Activated T-cell treated with anti-CD3 and anti-CD28 coated beads, Interleukin-2, amount 50 U/mL, for 4 hours (primary cell): ENCODE measurements at regions not wholly inside any gene's neighbourhood (a gene's known extent, or its start where the extent isn't known, plus 50 kb on each side); places are given as distances from the start of the nearest gene placed in this dataset.

Experiments used
- ATAC-seq, 2 donors: fragments of 200-7000 bp; cut with Tn5 transposase; one replicate each; pipeline ENCODE4 v1.10.0; 2021
- DNase-seq: peaks from one replicate; pipeline ENCODE4 v3.0.0-alpha.2; 2020
- H3K27me3 Mint-ChIP-seq: one replicate; pipeline ENCODE4 v1.8.0; 2021; ENCODE audit warnings: low read depth, mixed read lengths
- H3K36me3 Mint-ChIP-seq: one replicate; pipeline ENCODE4 v1.8.0; 2022; ENCODE audit warnings: mixed read lengths; ENCODE audit not compliant: insufficient read depth
- H3K4me1 Mint-ChIP-seq: one replicate; pipeline ENCODE4 v1.8.0; 2021; ENCODE audit warnings: low read depth, mixed read lengths
- H3K4me3 Mint-ChIP-seq: one replicate; pipeline ENCODE4 v1.8.0; 2021; ENCODE audit warnings: mild to moderate bottlenecking, moderate library complexity, mixed read lengths
- H3K9me3 Mint-ChIP-seq: one replicate; pipeline ENCODE4 v1.8.0; 2021; ENCODE audit warnings: mixed read lengths

GRCh38 chr9:109609060-109609459, 111.0 kb upstream of the PTPN3 start:
- no peak for ATAC-seq
- H3K4me1 Mint-ChIP-seq: no peaks in the 10 kb centered on the region
- no peaks in the 10 kb centered on the region for H3K36me3 Mint-ChIP-seq
- DNase-seq: no peak
- no peaks in the 10 kb centered on the region for H3K27me3 Mint-ChIP-seq
- H3K9me3 Mint-ChIP-seq: no peaks in the 10 kb centered on the region
- no peak overlapping the region for H3K4me3 Mint-ChIP-seq

DNA sequence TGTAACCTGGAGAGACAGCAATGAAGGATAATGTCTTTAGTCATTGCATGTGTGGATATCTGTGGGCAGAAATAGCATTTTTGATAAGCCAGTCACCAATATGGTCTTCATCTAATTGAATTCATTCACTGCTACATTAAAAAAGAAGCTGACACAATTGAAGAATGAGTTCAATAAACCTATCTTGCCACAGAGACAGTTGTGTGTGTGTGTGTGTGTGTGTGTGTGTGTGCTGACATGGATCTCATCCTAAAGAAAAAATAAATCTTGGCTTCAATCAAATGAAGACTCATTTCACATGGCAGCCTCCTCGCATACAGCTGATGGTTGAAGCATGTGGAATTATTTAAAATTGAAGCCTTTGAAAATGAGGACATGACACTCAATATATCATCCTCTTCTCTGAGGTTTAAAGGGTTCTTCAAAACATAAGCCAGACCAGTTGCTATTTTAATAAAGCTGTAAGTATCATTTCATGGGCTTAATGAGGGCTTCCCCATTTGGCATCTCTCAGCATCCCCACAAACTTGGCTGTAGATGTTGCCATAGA, 118.5 kb upstream of the PTPN3 start:
- Mint-ChIP-seq H3K27me3 (peaks cover 11% of the 10 kb centered on the region), H3K4me1 (no peaks in the 10 kb centered on the region), H3K36me3 (no peaks in the 10 kb centered on the region), H3K4me3 (no peak overlapping the region), H3K9me3 (no peaks in the 10 kb centered on the region)
- ATAC-seq: no peak
- no peak for DNase-seq

DNA sequence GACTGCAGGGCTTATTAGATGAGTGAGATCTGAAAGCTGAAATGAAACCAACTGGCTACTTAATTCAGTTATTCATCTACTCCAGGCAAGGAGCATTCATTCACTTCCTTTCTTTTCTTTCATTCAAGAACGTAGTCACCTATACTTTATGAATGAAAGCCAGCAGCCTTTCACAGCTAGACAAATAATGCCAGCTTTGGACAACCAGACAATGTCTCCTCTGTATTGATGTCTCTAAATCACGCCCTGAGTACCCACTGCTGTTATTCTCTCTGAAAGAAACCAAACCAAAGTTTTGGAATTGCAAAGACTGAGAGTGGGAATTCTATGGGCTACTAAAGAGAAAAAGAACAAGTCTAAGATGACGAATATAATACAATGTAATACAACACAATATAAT, 121.2 kb upstream of the PTPN3 start:
- Mint-ChIP-seq H3K4me3 (no peak overlapping the region), H3K9me3 (peaks cover 3% of the 10 kb centered on the region), H3K36me3 (no peaks in the 10 kb centered on the region)

GRCh38 chr9:109624143-109624542, 126.0 kb upstream of the PTPN3 start:
- DNase-seq (no peak), ATAC-seq (no peak)
- Mint-ChIP-seq H3K9me3 (peaks cover 3% of the 10 kb centered on the region), H3K4me1 (no peaks in the 10 kb centered on the region), H3K27me3 (peaks cover 13% of the 10 kb centered on the region), H3K36me3 (no peaks in the 10 kb centered on the region), H3K4me3 (no peak overlapping the region)

More for the DNA sequence above, 121.2 kb upstream of the PTPN3 start:
- Mint-ChIP-seq H3K4me1 (no peaks in the 10 kb centered on the region), H3K27me3 (peaks cover 12% of the 10 kb centered on the region)
- DNase-seq (no peak), ATAC-seq (no peak)

GRCh38 chr9:109624896-109625295, 126.8 kb upstream of the PTPN3 start:
- no peaks in the 10 kb centered on the region for H3K36me3 Mint-ChIP-seq
- DNase-seq (no peak), ATAC-seq (no peak)
- peaks cover 13% of the 10 kb centered on the region for H3K27me3 Mint-ChIP-seq
- H3K4me3 Mint-ChIP-seq: no peak overlapping the region
- peaks cover 3% of the 10 kb centered on the region for H3K9me3 Mint-ChIP-seq
- H3K4me1 Mint-ChIP-seq: no peaks in the 10 kb centered on the region

- Mint-ChIP-seq H3K9me3 (peaks cover 3% of the 10 kb centered on the region), H3K36me3 (no peaks in the 10 kb centered on the region), H3K27me3 (peaks cover 6% of the 10 kb centered on the region), H3K4me1 (no peaks in the 10 kb centered on the region), H3K4me3 (no peak overlapping the region)
- DNase-seq (no peak), ATAC-seq (no peak)
Observed at GRCh38 chr9:109627042-109627441, 128.9 kb upstream of the PTPN3 start.

- no peak for ATAC-seq
Observed at GRCh38 chr9:109629615-109630014, 131.5 kb upstream of the PTPN3 start.

GRCh38 chr9:109632817-109633216, 134.7 kb upstream of the PTPN3 start:
- peaks cover 21% of the 10 kb centered on the region for H3K27me3 Mint-ChIP-seq
- H3K4me3 Mint-ChIP-seq: no peak overlapping the region
- ATAC-seq (no peak), DNase-seq (no peak)
- no peaks in the 10 kb centered on the region for H3K36me3 Mint-ChIP-seq
- no peaks in the 10 kb centered on the region for H3K4me1 Mint-ChIP-seq
- no peaks in the 10 kb centered on the region for H3K9me3 Mint-ChIP-seq

More at GRCh38 chr9:109629615-109630014, 131.5 kb upstream of the PTPN3 start:
- H3K27me3 Mint-ChIP-seq: peaks cover 5% of the 10 kb centered on the region
- no peak for DNase-seq
- no peak overlapping the region for H3K4me3 Mint-ChIP-seq
- H3K36me3 Mint-ChIP-seq: no peaks in the 10 kb centered on the region
- H3K9me3 Mint-ChIP-seq: no peaks in the 10 kb centered on the region
- no peaks in the 10 kb centered on the region for H3K4me1 Mint-ChIP-seq

GRCh38 chr9:109639674-109640579, 140.1 kb upstream of the PALM2AKAP2 start:
- Mint-ChIP-seq H3K9me3 (peaks cover 2% of the 10 kb centered on the region), H3K36me3 (no peaks in the 10 kb centered on the region), H3K27me3 (peaks cover 40% of the 10 kb centered on the region), H3K4me1 (no peaks in the 10 kb centered on the region), H3K4me3 (no peak overlapping the region)
- ATAC-seq (no peak), DNase-seq (no peak)

DNA sequence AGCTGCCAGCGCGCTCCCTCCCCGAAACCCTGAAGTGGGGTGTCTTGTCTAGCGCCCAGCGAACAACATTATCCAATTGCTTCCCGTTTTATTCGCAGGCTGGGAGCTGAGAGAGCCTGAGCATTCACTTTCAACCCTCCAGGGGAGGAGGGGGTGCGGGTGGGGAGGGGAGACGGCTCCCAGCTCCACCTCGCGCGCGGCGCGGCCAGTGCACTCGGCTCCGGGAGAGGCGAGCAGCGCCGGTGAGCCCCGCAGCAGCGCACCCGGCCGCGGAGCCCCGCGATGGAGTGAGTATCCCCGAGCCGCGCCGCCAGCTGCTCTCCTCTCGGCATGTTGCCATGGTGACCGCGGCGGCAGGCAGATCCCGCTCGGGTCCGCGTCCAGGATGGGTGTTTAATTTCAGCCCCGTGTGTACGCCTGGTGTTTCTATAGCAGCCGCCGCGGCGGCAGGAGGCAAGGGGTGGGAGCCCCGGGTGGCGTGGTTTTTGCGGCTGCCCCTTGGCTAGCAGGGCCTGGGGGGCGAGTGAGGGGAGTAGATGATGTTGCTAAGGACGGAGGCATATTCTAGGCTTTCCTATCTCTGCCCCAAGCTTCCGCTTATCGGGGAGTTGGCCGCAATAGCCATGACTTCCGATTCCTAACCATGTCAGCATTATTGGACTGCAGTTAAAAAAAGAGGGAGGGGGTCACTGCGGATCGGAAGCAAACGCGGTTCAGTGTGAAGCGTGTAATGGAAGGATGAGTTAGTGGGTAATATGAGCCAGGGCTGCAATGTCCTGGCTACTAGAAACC, 139.2 kb upstream of the PALM2AKAP2 start:
- H3K27me3 Mint-ChIP-seq: peaks cover 37% of the 10 kb centered on the region
- no peak overlapping the region for H3K4me3 Mint-ChIP-seq
- no peak for DNase-seq

DNA sequence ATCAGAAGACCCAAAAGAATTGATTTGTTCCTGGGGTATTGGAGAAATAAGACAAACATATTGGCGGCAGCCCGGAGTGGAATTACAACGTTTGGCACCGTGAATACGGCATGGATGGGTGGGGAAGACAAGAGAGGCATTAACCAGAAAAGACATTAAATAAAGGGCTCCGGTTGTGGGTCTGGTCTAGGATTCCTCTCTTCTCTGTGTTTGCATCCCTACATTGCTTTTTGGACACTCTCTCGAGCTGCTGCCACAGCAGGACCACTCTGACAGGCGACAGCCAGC, 138.7 kb upstream of the PALM2AKAP2 start:
- no peak for DNase-seq
- Mint-ChIP-seq H3K9me3 (peaks cover 3% of the 10 kb centered on the region), H3K36me3 (no peaks in the 10 kb centered on the region), H3K4me3 (no peak overlapping the region), H3K27me3 (peaks cover 32% of the 10 kb centered on the region), H3K4me1 (no peaks in the 10 kb centered on the region)
- ATAC-seq: no peak

More for the DNA sequence above, 139.2 kb upstream of the PALM2AKAP2 start:
- ATAC-seq: peak in 1 of 2 donors; percentile 27
- no peaks in the 10 kb centered on the region for H3K36me3 Mint-ChIP-seq
- no peaks in the 10 kb centered on the region for H3K4me1 Mint-ChIP-seq
- peaks cover 3% of the 10 kb centered on the region for H3K9me3 Mint-ChIP-seq

- Mint-ChIP-seq H3K36me3 (no peaks in the 10 kb centered on the region), H3K27me3 (peaks cover 2% of the 10 kb centered on the region), H3K4me3 (no peak overlapping the region), H3K4me1 (no peaks in the 10 kb centered on the region), H3K9me3 (no peaks in the 10 kb centered on the region)
- DNase-seq: no peak
- no peak for ATAC-seq
Observed at GRCh38 chr9:109652112-109652511, 127.9 kb upstream of the PALM2AKAP2 start.

GRCh38 chr9:109652971-109653370, 127.0 kb upstream of the PALM2AKAP2 start:
- DNase-seq (no peak), ATAC-seq (no peak)
- H3K36me3 Mint-ChIP-seq: no peaks in the 10 kb centered on the region
- no peak overlapping the region for H3K4me3 Mint-ChIP-seq
- H3K4me1 Mint-ChIP-seq: no peaks in the 10 kb centered on the region
- peaks cover 2% of the 10 kb centered on the region for H3K27me3 Mint-ChIP-seq
- peaks cover 5% of the 10 kb centered on the region for H3K9me3 Mint-ChIP-seq

DNA sequence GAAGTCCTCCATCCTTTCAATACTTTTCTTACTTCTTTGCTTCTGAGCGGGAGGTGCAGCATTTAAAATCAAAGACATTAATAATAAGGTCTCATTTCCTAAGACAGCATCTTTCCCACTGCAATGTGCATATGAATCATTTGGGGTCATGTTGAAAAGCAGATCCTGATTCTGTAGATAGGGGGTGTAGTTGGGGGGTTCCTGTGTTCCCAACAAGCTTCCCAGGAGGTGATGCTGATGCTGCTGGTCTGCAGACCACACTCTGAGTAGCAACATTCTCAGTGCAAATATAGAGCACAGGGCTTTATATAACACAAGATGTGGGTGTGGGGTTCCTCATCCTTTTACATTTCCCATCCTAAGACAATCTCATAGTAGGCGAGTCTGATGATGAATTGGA, 126.5 kb upstream of the PALM2AKAP2 start:
- H3K27me3 Mint-ChIP-seq: peaks cover 2% of the 10 kb centered on the region
- ATAC-seq (no peak), DNase-seq (no peak)
- no peak overlapping the region for H3K4me3 Mint-ChIP-seq
- peaks cover 7% of the 10 kb centered on the region for H3K9me3 Mint-ChIP-seq
- no peaks in the 10 kb centered on the region for H3K36me3 Mint-ChIP-seq
- H3K4me1 Mint-ChIP-seq: no peaks in the 10 kb centered on the region
